ENCODE measurements at regions not wholly inside any gene's neighbourhood (a gene's known extent, or its start where the extent isn't known, plus 50 kb on each side); places are given as distances from the start of the nearest gene placed in this dataset.
"Not testable (repeated sequence)": the region's sequence is repeated elsewhere in the genome, so short reads cannot be mapped to it uniquely, and the experiment has no call there.

DNA sequence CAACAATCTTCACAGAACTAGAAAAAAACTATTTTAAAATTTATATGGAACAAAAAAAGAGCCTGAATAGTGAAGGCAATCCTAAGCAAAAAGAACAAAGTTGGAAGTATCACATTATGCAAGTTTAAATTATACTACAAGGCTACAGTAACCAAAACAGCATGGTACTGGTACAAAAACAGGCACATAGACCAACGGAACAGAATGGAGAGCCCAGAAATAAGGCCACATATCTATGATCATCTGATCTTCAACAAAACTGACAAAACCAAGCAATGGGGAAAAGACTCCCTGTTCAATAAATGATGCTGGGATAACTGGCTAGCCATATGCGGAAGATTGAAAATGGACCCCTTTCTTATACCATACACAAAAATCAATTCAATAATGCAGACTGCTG, 74.4 kb upstream of the RTN4 start:
- DNase-seq (ENCODE audit: low spot score), result not testable (repeated sequence)

- no peak for DNase-seq (ENCODE audit: low spot score)
Measured at GRCh38 chr2:55123851-55124269, 73.6 kb upstream of the RTN4 start.

- DNase-seq (ENCODE audit: low spot score), result no peak
Measured at GRCh38 chr2:55120634-55121359, 70.5 kb upstream of the RTN4 start.

DNA sequence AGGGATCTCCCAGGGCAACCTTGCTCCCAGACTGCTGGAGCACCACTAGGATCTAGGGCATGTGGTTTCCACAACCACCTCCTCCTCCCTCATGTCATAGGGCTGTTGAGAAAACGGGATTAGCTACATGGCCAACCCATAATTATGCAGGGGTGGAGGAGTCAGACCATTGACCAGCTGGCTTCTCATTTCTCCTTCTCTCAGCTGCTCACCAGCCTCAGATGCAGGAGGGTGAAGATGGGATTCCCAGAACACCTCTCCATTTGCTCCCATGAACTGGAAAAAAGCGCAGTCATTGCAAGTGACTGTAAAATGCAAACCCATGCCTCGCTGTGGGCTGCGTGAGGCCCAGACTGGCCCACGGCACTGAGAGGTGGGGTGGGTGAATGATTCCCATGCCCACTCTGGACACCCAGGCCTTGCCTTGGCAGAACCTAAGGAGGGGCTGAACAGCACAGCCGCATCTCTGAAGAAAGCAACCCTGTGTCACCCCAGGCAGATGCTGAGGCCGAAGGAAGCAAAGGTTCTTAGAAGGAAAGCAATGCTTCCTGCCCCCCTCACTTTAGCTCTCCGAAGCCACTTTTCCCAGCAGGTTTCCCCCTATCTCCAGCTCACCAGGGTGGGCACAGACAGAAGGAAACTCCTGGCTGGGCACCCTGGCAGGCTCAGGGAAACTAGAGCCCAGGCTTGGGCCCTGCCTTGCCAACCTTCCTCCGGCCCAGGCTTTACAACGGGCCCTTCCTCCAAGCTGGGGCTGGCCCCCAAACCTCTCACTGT, 69.6 kb upstream of the RTN4 start:
- DNase-seq (ENCODE audit: low spot score), result no peak

DNA sequence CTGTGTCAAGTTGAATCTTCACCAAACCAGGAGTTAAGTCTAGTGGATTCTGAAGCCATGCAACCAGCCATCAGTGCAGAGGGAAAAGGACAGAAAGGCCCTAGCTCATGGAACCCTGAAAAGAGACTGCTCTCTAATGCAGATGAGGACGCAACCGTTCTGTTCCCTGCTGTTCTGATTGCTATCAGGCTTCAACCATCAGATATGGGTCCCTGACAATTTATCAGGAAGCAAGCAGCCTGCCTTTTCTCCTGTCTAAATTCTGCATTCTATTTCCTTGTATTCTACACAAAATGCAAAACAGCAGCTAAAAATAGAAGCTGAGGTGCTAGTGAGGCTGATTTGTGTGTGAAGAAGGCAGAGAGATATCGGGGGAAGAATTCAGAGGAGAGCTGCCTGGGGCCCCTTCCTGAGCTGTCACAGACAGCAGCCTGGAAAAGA, 68.4 kb upstream of the RTN4 start:
- DNase-seq (ENCODE audit: low spot score), result no peak

GRCh38 chr2:55116966-55117365, 66.7 kb upstream of the RTN4 start:
- DNase-seq (ENCODE audit: low spot score), result no peak

DNA sequence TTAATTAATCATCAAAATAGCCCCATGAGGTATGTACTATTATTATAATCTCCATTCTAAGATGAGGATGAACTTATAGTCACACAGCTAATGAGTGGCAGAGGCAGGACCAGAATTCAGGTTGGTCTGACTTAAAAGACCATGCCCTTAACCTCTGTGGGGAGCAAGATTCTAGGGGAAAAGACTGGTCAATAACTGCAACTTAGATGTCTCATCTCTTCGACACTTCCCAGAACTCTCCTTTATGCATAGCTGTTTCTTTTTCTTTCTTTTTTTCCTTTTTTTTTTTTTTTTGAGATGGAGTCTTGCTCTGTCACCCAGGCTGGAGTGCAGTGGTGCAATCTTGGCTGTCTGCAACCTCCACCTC, 66.3 kb upstream of the RTN4 start:
- no peak for DNase-seq (ENCODE audit: low spot score)

DNA sequence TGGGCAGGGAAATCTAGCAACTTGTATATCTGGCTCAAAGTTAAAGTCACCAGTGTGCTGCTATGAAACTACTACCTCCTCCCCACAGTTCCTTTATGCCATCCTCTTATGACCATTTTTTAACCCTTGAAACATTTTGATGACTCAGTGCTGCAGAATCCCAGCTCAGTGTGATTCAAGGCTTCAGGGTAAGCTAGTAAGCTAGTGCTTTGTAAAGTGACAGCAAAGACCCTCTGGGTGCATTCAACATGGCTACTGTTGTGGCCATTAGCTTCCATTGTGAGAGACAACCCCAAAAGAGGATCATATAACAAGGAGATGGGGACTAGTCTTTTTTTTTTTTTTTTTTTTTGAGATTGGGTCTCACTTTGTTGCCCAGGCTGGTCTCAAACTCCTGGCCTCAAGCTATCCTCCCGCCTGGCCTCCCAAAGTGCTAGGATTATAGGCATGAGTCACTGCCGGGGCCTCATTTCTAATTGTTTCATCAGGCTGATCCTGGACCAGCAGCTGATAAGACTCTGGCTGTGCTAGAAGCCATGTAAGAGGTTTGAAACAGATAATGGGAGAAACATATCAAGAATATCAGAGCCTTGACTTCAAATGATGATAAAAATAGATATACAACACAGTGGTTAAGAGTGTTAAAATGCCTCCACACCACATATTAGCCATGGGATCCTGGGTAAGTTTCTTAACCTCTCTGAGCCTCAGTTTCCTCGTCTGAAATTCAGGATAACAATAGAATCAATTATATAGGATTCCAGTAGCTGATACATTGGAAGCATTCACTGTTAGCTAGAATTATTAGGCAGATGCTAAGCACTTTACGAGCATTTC, 65.7 kb upstream of the RTN4 start:
- DNase-seq (ENCODE audit: low spot score), result no peak

DNA sequence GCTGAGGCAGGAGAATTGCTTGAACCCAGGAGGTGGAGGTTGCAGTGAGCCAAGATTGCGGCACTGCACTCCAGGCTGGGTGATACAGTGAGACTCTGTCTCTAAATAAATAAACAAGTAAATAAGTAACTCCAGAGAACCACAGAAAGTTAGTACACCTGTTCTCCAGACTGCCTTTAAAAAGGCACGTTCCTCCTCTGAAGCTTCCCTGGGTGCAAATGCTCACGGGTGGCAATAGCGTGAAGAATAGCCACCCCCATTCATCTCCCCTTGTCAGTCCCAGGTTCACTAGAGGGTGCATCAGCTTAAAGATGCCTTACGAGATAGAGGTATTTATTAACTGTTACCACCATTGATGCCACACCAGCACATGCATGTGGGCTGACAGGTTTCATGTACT, 64.3 kb upstream of the RTN4 start:
- no peak for DNase-seq (ENCODE audit: low spot score)

DNA sequence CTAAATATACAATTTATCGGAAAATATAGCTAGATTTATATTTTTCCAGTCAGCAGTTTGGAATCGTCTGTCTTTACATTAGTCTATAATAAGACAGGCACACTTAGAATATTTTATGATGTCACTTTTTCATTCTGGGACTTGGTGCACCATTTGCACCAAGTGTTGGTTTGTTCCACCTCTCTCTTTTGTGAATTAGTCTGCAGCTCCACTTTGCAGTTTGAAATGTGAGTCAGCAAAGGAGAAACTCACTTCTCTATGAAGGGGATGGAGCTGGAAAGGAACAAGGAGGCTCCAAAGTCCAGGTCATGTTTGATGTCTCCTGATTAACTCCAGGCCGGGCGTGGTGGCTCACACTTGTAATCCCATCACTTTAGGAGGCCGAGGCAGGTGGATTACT, 63.8 kb upstream of the RTN4 start:
- no peak for DNase-seq (ENCODE audit: low spot score)

- DNase-seq (ENCODE audit: low spot score), result no peak
Measured at GRCh38 chr2:55112229-55113031, 62.2 kb upstream of the RTN4 start.

DNA sequence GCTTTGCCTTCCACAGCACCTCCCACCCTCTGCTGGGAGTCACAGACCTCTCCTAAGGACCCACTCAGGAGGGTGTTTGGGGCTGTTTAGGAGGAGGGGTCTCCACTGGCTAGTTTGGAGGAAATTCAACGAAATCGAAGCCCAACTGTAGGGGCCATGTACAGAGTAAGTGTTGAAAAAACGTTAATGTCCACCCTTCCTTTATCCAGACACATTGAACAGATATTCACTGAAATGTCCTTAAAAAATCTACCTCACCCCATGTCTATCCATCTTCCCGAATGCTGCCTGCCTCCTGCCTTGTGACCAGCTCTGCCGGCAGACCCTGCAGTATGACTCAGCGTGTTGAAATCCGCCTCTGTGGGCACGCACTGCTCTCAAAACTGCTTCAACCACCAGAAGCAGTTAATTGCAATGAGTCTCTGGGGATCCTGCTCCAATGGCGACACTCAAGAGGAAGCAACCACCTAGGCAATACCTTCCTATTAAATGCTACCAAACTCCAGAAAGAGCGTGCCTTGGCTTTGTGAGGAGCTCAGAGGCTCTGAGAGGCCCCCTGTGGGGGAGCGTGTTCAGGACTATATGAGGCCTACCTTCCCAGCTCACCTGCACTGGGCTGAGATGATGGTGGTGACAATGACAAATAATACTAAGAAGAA, 61.4 kb upstream of the RTN4 start:
- DNase-seq (ENCODE audit: low spot score), result no peak

GRCh38 chr2:55111230-55111569, 60.9 kb upstream of the RTN4 start:
- DNase-seq (ENCODE audit: low spot score), result no peak

GRCh38 chr2:55109219-55109891, 59.1 kb upstream of the RTN4 start:
- no peak for DNase-seq (ENCODE audit: low spot score)

DNA sequence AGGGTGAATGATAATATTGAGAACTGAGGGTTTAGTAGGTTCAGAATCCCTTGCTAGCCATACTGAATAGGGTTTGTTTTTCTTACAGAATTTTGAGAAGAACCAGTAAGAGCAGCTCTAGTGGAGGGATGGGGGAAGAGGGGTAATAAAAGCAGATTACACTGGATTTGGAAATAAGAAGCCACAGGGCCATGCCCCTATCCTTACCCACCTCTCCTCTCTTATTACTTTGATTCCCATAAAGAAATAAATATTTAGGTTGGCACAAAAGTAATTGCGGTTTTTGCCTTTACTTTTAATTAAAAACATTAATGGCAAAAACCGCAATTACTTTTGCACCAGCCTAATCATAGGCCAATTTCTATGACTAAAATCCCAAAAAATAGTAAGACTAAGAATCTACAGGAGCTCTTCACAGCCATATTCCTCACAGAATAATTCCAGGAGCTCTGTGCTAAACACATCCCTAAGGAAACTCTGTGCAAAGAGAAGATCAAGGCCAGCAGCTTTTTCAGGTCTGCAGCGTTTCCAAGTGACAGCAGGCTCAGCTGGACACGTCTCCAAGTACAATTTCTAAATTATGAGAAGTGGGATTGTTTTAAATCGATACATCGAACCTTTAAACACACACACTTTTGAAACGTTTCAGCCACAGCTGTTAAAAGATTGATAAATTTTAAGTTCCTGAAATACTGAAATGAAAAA, 58.4 kb upstream of the RTN4 start:
- no peak for DNase-seq (ENCODE audit: low spot score)

DNA sequence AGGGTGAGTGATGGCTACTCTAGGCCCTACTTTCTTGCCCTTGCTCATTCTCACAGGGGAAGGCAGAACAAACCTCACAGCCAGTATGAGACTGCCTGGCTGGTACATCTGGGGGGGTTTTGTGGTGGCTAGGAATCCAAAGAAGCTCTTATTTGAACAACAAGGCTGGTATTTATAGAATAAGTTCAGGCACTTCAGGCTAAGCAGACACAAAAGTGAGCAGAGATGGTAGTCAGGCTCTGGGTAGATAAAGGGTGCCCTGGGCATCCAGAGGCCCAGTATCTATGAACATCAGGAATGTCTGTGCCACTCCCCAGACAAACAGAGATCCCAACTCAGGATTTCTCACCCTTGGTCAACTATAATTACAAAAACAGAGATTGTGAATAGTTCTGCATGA, 57.2 kb upstream of the RTN4 start:
- no peak for DNase-seq (ENCODE audit: low spot score)

DNA sequence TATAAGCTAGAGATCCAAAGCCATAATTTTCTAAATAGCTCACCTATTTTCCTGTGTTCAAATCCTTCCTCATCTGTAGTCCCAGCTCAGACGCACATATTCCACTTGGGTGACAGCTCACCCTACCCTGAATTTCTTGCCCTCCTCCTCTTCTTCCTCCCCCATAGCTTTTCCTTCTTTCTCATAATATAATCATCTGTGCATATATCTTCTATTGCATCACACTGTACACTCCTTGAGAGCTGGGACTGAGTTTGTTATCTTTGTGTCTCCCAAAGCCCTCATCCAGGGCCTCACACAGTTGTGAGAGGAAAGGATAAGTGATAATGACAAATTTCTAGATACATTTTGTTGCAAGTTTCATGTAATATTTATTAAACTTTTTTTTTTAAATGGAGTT, 55.9 kb upstream of the RTN4 start:
- DNase-seq (ENCODE audit: low spot score), result no peak

GRCh38 chr2:55105456-55105855, 55.2 kb upstream of the RTN4 start:
- no peak for DNase-seq (ENCODE audit: low spot score)

DNA sequence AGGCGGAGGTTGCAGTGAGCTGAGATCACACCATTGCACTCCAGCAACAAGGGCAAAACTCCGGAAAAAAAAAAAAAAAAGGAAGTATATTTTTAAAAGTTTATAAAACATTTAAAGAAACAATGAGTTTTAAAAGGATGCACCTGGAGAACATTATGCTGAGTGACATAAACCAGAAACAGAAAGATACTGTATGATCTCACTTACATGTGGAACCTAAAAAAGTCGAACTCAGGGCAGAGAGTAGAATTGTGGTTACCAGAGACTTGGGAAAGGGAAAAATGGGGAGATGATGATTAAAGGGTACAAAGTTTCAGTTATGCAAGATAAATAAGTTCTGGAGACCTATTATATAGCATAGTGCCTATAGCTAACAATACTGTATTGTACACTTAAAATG, 52.8 kb upstream of the RTN4 start:
- DNase-seq (ENCODE audit: low spot score), result no peak

DNA sequence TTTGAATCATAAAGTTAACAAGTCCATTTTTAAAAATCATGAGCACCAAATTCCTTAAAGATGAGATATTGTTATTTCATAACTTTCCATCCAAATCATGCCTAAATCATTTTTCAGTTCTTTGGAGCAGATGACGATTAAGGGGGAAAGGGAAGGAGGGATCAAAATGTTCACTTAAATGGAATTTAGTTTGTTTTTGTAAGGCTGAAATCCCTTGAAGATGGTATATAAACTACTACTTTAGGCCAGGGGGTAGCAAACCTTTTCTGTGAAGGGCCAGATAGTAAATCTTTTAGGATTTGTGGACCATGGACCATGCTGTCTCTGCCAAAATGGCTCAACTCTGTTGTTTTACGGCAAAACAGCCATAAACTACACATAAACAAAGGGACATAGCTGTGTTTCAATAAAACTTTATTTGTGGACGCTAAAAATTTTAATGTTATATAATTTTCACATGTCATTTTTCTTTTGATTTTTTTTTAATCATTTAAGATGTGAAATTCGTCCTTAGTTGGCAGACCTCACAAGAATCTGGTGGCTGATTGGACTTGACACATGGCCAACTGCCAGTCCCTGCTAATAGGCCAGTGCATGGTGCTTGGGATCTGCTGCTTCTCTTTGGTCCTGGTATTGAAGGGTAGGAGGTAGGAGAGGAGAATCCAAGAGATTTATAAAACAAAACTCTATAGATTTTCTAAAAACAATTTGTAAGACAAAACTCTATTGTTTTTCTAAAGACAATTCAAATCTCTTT, 52.0 kb upstream of the RTN4 start:
- DNase-seq (ENCODE audit: low spot score), result no peak

Measured in activated CD4-positive, alpha-beta T cell treated with anti-CD3 and anti-CD28 coated beads, Interleukin-2, Interleukin-4, amounts not matched to agents 100 ng/mL and 50 ng/mL, durations not matched to agents 16 hours and 8 hours (primary cell).